Liver (tissue), 8 donors: ENCODE measurements at regions not wholly inside any gene's neighbourhood (a gene's known extent, or its start where the extent isn't known, plus 50 kb on each side); places are given as distances from the start of the nearest gene placed in this dataset.

Source experiments
- DNase-seq: peaks from one replicate; pipeline ENCODE4 v3.0.0-alpha.2; 2017; ENCODE audit warnings: low spot score
- H3K27ac ChIP-seq, 2 donors: one replicate each; pipeline ENCODE4 v1.7.0; 2013; ENCODE audit warnings: inconsistent platforms in 2 of 2, low read length in 2 of 2, control low read depth in 1 of 2, low read depth in 1 of 2, mild to moderate bottlenecking in 1 of 2
- H3K27me3 ChIP-seq, 4 donors: one replicate each; pipeline versions ENCODE4 v1.6.1 to v1.7.0; 2013; ENCODE audit warnings: low read length in 3 of 4, inconsistent platforms in 1 of 4, mild to moderate bottlenecking in 1 of 4, moderate library complexity in 1 of 4; ENCODE audit not compliant: control insufficient read depth in 4 of 4, insufficient read depth in 4 of 4
- H3K36me3 ChIP-seq, 4 donors: one replicate each; pipeline versions ENCODE4 v1.6.1 to v1.7.0; 2013; ENCODE audit warnings: low read length in 3 of 4, mild to moderate bottlenecking in 3 of 4, low read depth in 1 of 4, moderate library complexity in 1 of 4; ENCODE audit not compliant: control insufficient read depth in 4 of 4, insufficient read depth in 3 of 4
- H3K4me1 ChIP-seq, 4 donors: one replicate each; pipeline versions ENCODE4 v1.6.1 to v1.7.0; 2013; ENCODE audit warnings: low read length in 3 of 4, mild to moderate bottlenecking in 3 of 4, moderate library complexity in 1 of 4; ENCODE audit not compliant: control insufficient read depth in 4 of 4, insufficient read depth in 4 of 4
- H3K4me3 ChIP-seq, 3 donors: one replicate each; pipeline versions ENCODE4 v1.6.1 to v1.7.0; 2013; ENCODE audit warnings: low read length in 3 of 3, control low read depth in 1 of 3, low read depth in 1 of 3, mild to moderate bottlenecking in 1 of 3
- H3K9ac ChIP-seq, 2 donors: one replicate each; pipeline ENCODE4 v1.7.0; 2013; ENCODE audit warnings: low read length in 2 of 2, mild to moderate bottlenecking in 2 of 2, moderate library complexity in 2 of 2, control low read depth in 1 of 2, low read depth in 1 of 2
- H3K9me3 ChIP-seq, 4 donors: one replicate each; pipeline versions ENCODE4 v1.6.1 to v1.7.0; 2013; ENCODE audit warnings: low read length in 3 of 4; ENCODE audit not compliant: control insufficient read depth in 4 of 4
- EGR1 ChIP-seq, 2 donors: IDR thresholded peaks; 2 replicates each; pipeline ENCODE4 v1.6.1; 2016 to 2018; ENCODE audit warnings: antibody characterized with exemption in 2 of 2, low read depth in 2 of 2
- FOXA1 ChIP-seq: IDR thresholded peaks from 2 replicates; pipeline ENCODE4 v1.6.1; 2016; ENCODE audit warnings: antibody characterized with exemption
- FOXA2 ChIP-seq: IDR thresholded peaks from 2 replicates; pipeline ENCODE4 v1.6.1; 2016; ENCODE audit warnings: antibody characterized with exemption
- GABPA ChIP-seq, 2 donors: IDR thresholded peaks in 1 of 2; conservative IDR thresholded peaks in 1 of 2; 2 replicates each; pipeline ENCODE4 v1.6.1; 2016; ENCODE audit warnings: antibody characterized with exemption in 2 of 2, mild to moderate bottlenecking in 1 of 2, moderate library complexity in 1 of 2
- HNF4A ChIP-seq, 2 donors: conservative IDR thresholded peaks; 2 replicates each; pipeline ENCODE4 v1.6.1; 2016; ENCODE audit warnings: antibody characterized with exemption in 2 of 2, mild to moderate bottlenecking in 2 of 2
- JUND ChIP-seq, 2 donors: IDR thresholded peaks; 2 replicates each; pipeline ENCODE4 v1.6.1; 2016; ENCODE audit warnings: antibody characterized with exemption in 2 of 2
- NR2F2 ChIP-seq: IDR thresholded peaks from 2 replicates; pipeline ENCODE4 v1.6.1; 2016; ENCODE audit warnings: antibody characterized with exemption
- RAD21 ChIP-seq, 2 donors: IDR thresholded peaks; 2 replicates each; pipeline ENCODE4 v1.6.1; 2016; ENCODE audit warnings: antibody characterized with exemption in 2 of 2, mild to moderate bottlenecking in 2 of 2
- SP1 ChIP-seq: IDR thresholded peaks from 2 replicates; pipeline ENCODE4 v1.6.1; 2018; ENCODE audit warnings: antibody characterized with exemption, mild to moderate bottlenecking
- TAF1 ChIP-seq: conservative IDR thresholded peaks from 2 replicates; pipeline ENCODE4 v1.6.1; 2016; ENCODE audit warnings: antibody characterized with exemption, mild to moderate bottlenecking
- YY1 ChIP-seq: IDR thresholded peaks from 2 replicates; pipeline ENCODE4 v1.6.1; 2016; ENCODE audit warnings: antibody characterized with exemption, mild to moderate bottlenecking
- WGBS: extraction: QIAGEN DNeasy Blood & Tissue Kit; methylation state at CpG from one replicate; pipeline ENCODE4 v1.1.7; 2013; 5-methylcytosine and 5-hydroxymethylcytosine counted together
- TF ChIP-seq, protein P1 (sequence below): IDR thresholded peaks from 2 replicates; pipeline ENCODE4 v1.6.1; 2016; ENCODE audit warnings: antibody characterized with exemption
- TF ChIP-seq, protein P2 (sequence below): fragments of 150-350 bp; IDR thresholded peaks from 2 replicates; pipeline ENCODE4 v1.5.1; 2017; ENCODE audit warnings: improper control_type of control experiment, low read depth, low read length; ENCODE audit not compliant: missing input control
- TF ChIP-seq, protein P3 (sequence below): IDR thresholded peaks from 2 replicates; pipeline ENCODE4 v1.6.1; 2016; ENCODE audit warnings: antibody characterized with exemption, mild to moderate bottlenecking
- TF ChIP-seq, protein P4 (sequence below): IDR thresholded peaks from 2 replicates; pipeline ENCODE4 v1.6.1; 2016; ENCODE audit warnings: antibody characterized with exemption
- donor health status: healthy.
- donor health status: healthy.
- donor health status: healthy.
- donor health status: healthy.
- donor health status: healthy.

DNA sequence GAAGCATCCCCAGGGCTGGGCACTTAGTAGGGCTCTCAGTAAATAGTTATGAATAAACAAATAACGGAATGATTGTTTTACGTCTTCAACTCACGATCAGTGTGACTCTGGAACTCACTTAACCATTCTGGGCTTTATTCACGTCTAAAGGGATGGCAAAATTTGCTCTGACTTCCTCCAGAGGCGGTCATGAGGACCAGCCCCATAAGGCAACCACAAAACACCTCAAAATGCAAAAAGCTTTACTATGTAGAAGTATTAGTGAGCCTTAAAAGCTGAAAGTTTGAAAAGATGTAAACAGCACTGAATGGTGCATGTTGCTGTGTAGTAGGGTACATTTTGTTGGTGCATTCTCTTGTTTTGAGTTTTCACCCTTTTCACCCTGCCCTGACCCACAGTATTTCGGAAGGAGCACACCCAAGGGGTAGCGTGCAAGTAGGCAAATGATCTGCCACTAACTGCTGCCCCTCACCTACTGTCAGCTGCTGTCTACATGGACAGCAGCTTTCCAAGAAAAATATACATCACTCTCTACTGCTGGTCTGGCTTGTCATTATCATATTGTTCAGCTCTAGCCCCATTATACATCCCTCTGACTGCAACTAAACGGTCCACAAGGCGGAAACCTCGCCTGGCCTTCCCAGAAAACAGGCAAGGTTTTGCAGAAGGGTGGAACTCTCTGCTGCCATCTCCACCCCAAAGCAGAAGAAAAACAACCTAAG, 308.5 kb upstream of the PROK2 start:
- 88% methylated on average over 10 of the region's 10 CpGs for WGBS
- Histone ChIP-seq H3K4me1 (peaks cover 0 to 5% (median 2%) of the 10 kb centered on the region in 4 donors), H3K27ac (no peak overlapping the region), H3K36me3 (no peaks in the 10 kb centered on the region), H3K9me3 (no peaks in the 10 kb centered on the region), H3K9ac (no peak overlapping the region), H3K27me3 (no peaks in the 10 kb centered on the region), H3K4me3 (no peak overlapping the region)
- no peak for DNase-seq
- no peak for TF ChIP-seq EGR1 (IDR thresholded peaks at IDR 0.05; ENCODE audit: low read depth in 2 of 2)
- TF ChIP-seq GABPA (IDR thresholded peaks at IDR 0.05 in 1 of 2, conservative IDR thresholded peaks at IDR 0.05 in 1 of 2), result no peak
- TF ChIP-seq, protein P1, sequence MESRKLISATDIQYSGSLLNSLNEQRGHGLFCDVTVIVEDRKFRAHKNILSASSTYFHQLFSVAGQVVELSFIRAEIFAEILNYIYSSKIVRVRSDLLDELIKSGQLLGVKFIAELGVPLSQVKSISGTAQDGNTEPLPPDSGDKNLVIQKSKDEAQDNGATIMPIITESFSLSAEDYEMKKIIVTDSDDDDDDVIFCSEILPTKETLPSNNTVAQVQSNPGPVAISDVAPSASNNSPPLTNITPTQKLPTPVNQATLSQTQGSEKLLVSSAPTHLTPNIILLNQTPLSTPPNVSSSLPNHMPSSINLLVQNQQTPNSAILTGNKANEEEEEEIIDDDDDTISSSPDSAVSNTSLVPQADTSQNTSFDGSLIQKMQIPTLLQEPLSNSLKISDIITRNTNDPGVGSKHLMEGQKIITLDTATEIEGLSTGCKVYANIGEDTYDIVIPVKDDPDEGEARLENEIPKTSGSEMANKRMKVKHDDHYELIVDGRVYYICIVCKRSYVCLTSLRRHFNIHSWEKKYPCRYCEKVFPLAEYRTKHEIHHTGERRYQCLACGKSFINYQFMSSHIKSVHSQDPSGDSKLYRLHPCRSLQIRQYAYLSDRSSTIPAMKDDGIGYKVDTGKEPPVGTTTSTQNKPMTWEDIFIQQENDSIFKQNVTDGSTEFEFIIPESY, result no peak
- TF ChIP-seq RAD21 (IDR thresholded peaks at IDR 0.05), result no peak
- TF ChIP-seq, protein P2, sequence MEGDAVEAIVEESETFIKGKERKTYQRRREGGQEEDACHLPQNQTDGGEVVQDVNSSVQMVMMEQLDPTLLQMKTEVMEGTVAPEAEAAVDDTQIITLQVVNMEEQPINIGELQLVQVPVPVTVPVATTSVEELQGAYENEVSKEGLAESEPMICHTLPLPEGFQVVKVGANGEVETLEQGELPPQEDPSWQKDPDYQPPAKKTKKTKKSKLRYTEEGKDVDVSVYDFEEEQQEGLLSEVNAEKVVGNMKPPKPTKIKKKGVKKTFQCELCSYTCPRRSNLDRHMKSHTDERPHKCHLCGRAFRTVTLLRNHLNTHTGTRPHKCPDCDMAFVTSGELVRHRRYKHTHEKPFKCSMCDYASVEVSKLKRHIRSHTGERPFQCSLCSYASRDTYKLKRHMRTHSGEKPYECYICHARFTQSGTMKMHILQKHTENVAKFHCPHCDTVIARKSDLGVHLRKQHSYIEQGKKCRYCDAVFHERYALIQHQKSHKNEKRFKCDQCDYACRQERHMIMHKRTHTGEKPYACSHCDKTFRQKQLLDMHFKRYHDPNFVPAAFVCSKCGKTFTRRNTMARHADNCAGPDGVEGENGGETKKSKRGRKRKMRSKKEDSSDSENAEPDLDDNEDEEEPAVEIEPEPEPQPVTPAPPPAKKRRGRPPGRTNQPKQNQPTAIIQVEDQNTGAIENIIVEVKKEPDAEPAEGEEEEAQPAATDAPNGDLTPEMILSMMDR, result no peak
- TF ChIP-seq YY1, result no peak
- no peak for TF ChIP-seq JUND (IDR thresholded peaks at IDR 0.05)

DNA sequence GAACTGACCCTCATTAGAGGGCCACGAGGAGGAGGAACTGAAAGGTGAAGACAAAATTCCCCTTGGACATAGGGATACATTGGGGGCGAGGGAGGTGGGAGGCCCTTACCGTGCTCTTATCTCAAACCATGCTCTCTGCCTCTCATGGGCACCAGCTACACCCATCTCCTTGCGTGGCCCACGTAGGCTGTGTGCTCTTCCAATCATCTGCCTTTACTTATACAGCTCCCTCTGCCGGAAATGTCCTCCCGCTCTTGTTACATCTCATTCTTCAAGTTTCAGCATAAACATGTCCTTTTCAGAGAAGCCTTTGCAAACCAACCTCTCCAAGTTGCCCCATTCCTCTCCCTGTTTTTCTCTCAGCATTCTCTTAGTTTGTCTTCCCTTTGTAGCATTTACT, 307.8 kb upstream of the PROK2 start:
- Histone ChIP-seq H3K9me3 (no peaks in the 10 kb centered on the region), H3K9ac (no peak overlapping the region), H3K27me3 (no peaks in the 10 kb centered on the region), H3K4me1 (peaks cover 0 to 5% (median 2%) of the 10 kb centered on the region in 4 donors), H3K36me3 (no peaks in the 10 kb centered on the region), H3K4me3 (no peak overlapping the region), H3K27ac (no peak overlapping the region)
- DNase-seq, result no peak
- 95% methylated on average over 7 of the region's 7 CpGs for WGBS
- TF ChIP-seq FOXA2 (no peak), RAD21 (IDR thresholded peaks at IDR 0.05) (no peak), SP1 (no peak)

DNA sequence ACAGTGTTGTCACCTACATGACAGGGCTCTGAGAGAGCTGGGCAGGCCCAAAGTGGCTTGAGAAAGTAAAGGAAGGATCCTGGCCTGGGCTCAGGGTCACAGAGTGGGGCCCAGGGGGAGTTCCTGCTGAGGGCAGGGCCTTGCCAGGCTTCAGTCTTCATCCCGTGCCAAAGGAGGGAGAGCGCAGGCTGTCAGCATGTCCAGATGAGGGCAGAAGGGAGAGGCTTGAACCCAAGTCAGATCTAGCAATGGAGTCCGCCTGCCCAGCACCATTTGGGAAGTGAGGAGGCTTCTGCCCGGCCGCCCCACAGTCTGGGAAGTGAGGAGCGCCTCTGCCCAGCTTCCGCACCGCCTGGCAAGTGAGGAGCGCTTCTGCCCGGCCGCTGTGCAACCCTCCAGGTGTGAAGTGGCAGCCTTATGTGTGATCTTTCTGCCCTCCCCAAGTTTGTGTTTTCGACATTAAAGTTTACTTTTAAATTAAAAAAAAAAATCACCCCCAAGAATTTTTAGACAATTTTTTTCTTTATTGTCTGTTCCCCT, 303.6 kb upstream of the PROK2 start:
- Histone ChIP-seq H3K36me3 (no peaks in the 10 kb centered on the region), H3K27ac (no peak overlapping the region), H3K4me1 (no peaks in the 10 kb centered on the region), H3K9me3 (no peaks in the 10 kb centered on the region), H3K4me3 (no peak overlapping the region), H3K9ac (no peak overlapping the region), H3K27me3 (no peaks in the 10 kb centered on the region)
- 97% methylated on average over 12 of the region's 12 CpGs for WGBS
- no peak for DNase-seq
- no peak for TF ChIP-seq FOXA2
- TF ChIP-seq, protein P2, result no peak
- no peak for TF ChIP-seq NR2F2
- no peak for TF ChIP-seq HNF4A (conservative IDR thresholded peaks at IDR 0.05)
- TF ChIP-seq, protein P3, sequence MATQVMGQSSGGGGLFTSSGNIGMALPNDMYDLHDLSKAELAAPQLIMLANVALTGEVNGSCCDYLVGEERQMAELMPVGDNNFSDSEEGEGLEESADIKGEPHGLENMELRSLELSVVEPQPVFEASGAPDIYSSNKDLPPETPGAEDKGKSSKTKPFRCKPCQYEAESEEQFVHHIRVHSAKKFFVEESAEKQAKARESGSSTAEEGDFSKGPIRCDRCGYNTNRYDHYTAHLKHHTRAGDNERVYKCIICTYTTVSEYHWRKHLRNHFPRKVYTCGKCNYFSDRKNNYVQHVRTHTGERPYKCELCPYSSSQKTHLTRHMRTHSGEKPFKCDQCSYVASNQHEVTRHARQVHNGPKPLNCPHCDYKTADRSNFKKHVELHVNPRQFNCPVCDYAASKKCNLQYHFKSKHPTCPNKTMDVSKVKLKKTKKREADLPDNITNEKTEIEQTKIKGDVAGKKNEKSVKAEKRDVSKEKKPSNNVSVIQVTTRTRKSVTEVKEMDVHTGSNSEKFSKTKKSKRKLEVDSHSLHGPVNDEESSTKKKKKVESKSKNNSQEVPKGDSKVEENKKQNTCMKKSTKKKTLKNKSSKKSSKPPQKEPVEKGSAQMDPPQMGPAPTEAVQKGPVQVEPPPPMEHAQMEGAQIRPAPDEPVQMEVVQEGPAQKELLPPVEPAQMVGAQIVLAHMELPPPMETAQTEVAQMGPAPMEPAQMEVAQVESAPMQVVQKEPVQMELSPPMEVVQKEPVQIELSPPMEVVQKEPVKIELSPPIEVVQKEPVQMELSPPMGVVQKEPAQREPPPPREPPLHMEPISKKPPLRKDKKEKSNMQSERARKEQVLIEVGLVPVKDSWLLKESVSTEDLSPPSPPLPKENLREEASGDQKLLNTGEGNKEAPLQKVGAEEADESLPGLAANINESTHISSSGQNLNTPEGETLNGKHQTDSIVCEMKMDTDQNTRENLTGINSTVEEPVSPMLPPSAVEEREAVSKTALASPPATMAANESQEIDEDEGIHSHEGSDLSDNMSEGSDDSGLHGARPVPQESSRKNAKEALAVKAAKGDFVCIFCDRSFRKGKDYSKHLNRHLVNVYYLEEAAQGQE, result no peak
- TF ChIP-seq FOXA1, result no peak
- TF ChIP-seq, protein P4, sequence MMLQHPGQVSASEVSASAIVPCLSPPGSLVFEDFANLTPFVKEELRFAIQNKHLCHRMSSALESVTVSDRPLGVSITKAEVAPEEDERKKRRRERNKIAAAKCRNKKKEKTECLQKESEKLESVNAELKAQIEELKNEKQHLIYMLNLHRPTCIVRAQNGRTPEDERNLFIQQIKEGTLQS, result no peak
- no peak for TF ChIP-seq TAF1
- no peak for TF ChIP-seq JUND (IDR thresholded peaks at IDR 0.05)
- no peak for TF ChIP-seq SP1
- no peak for TF ChIP-seq RAD21 (IDR thresholded peaks at IDR 0.05)
